H9 (cell line): ENCODE measurements at regions not wholly inside any gene's neighbourhood (a gene's known extent, or its start where the extent isn't known, plus 50 kb on each side); places are given as distances from the start of the nearest gene placed in this dataset.

ENCODE experiments used
- DNase-seq: peaks from one replicate; pipeline ENCODE4 v3.0.0-alpha.2; 2017
- H2AFZ ChIP-seq: one replicate; pipeline ENCODE4 v1.6.1; 2013; ENCODE audit warnings: mild to moderate bottlenecking, low read length, control low read depth, moderate library complexity
- H2AK5ac ChIP-seq: 2 replicates; pipeline ENCODE4 v1.6.1; 2013; ENCODE audit warnings: low read length, control low read depth, mixed read lengths; ENCODE audit not compliant: insufficient read length
- H2BK120ac ChIP-seq: one replicate; pipeline ENCODE4 v1.6.1; 2013; ENCODE audit warnings: low read depth, mild to moderate bottlenecking, low read length, control low read depth, inconsistent platforms; ENCODE audit not compliant: poor library complexity, severe bottlenecking
- H2BK12ac ChIP-seq: 2 replicates; pipeline ENCODE4 v1.6.1; 2013; ENCODE audit warnings: low read length, control low read depth, mixed read lengths, low read depth; ENCODE audit not compliant: insufficient read length
- H2BK15ac ChIP-seq: 2 replicates; pipeline ENCODE4 v1.6.1; 2013; ENCODE audit warnings: low read depth, low read length, control low read depth
- H2BK20ac ChIP-seq: one replicate; pipeline ENCODE4 v1.6.1; 2013; ENCODE audit warnings: low read depth, mild to moderate bottlenecking, low read length, control low read depth, inconsistent platforms; ENCODE audit not compliant: poor library complexity, severe bottlenecking
- H2BK5ac ChIP-seq: 2 replicates; pipeline ENCODE4 v1.6.1; 2013; ENCODE audit warnings: low read length, control low read depth, mixed read lengths; ENCODE audit not compliant: insufficient read length
- H3K14ac ChIP-seq: 2 replicates; pipeline ENCODE4 v1.6.1; 2013; ENCODE audit warnings: low read length, control low read depth; ENCODE audit not compliant: insufficient read depth
- H3K18ac ChIP-seq: 2 replicates; pipeline ENCODE4 v1.6.1; 2013; ENCODE audit warnings: low read depth, mild to moderate bottlenecking, mixed read lengths, low read length, control low read depth; ENCODE audit not compliant: insufficient read length
- H3K23ac ChIP-seq: 2 replicates; pipeline ENCODE4 v1.6.1; 2013; ENCODE audit warnings: low read length, control low read depth, mixed read lengths, low read depth; ENCODE audit not compliant: insufficient read length
- H3K23me2 ChIP-seq: 2 replicates; pipeline ENCODE4 v1.6.1; 2013; ENCODE audit warnings: low read depth, mild to moderate bottlenecking, mixed read lengths, low read length, control low read depth; ENCODE audit not compliant: insufficient read length, poor library complexity, severe bottlenecking
- H3K27ac ChIP-seq: 2 replicates; pipeline ENCODE4 v1.5.1; 2013; ENCODE audit warnings: low read length, control low read depth, mixed read lengths, low read depth; ENCODE audit not compliant: insufficient read length
- H3K27me3 ChIP-seq: 2 replicates; pipeline ENCODE4 v1.6.1; 2013; ENCODE audit warnings: low read length, control low read depth, inconsistent platforms; ENCODE audit not compliant: insufficient read depth
- H3K4ac ChIP-seq: 2 replicates; pipeline ENCODE4 v1.6.1; 2013; ENCODE audit warnings: low read depth, mild to moderate bottlenecking, control low read depth, inconsistent platforms, low read length, moderate library complexity
- H3K4me1 ChIP-seq: 2 replicates; pipeline ENCODE4 v1.6.1; 2013; ENCODE audit warnings: low read length, control low read depth, inconsistent platforms; ENCODE audit not compliant: insufficient read depth
- H3K4me2 ChIP-seq: 2 replicates; pipeline ENCODE4 v1.6.1; 2013; ENCODE audit warnings: low read length, control low read depth, mixed read lengths; ENCODE audit not compliant: insufficient read length, insufficient read depth
- H3K56ac ChIP-seq: 2 replicates; pipeline ENCODE4 v1.6.1; 2013; ENCODE audit warnings: low read depth, mild to moderate bottlenecking, mixed read lengths, low read length, control low read depth; ENCODE audit not compliant: insufficient read length
- H3K79me1 ChIP-seq: 2 replicates; pipeline ENCODE4 v1.6.1; 2013; ENCODE audit warnings: low read depth, mild to moderate bottlenecking, moderate library complexity, low read length, control low read depth, inconsistent platforms; ENCODE audit not compliant: insufficient read depth, poor library complexity, severe bottlenecking
- H3K79me2 ChIP-seq: 2 replicates; pipeline ENCODE4 v1.6.1; 2013; ENCODE audit warnings: low read length, control low read depth, inconsistent platforms; ENCODE audit not compliant: insufficient read depth
- H3K9ac ChIP-seq: 2 replicates; pipeline ENCODE4 v1.6.1; 2013; ENCODE audit warnings: low read length, control low read depth, mixed read lengths; ENCODE audit not compliant: insufficient read length; ENCODE audit errors: extremely low read depth
- H3K9me3 ChIP-seq: one replicate; pipeline ENCODE4 v1.6.1; 2013; ENCODE audit warnings: low read depth, low read length, inconsistent platforms; ENCODE audit not compliant: control insufficient read depth
- H3T11ph ChIP-seq: one replicate; pipeline ENCODE4 v1.6.1; 2013; ENCODE audit warnings: mild to moderate bottlenecking, low read length, control low read depth, inconsistent platforms
- H4K20me1 ChIP-seq: one replicate; pipeline ENCODE4 v1.6.1; 2013; ENCODE audit not compliant: control insufficient read depth, insufficient read length, insufficient read depth
- H4K5ac ChIP-seq: 2 replicates; pipeline ENCODE4 v1.6.1; 2013; ENCODE audit warnings: low read depth, mild to moderate bottlenecking, mixed read lengths, low read length, control low read depth; ENCODE audit not compliant: insufficient read length
- H4K8ac ChIP-seq: replicated peaks from 2 replicates; pipeline ENCODE4 v1.6.1; 2013; ENCODE audit warnings: low read length, control low read depth, mixed read lengths, low read depth; ENCODE audit not compliant: insufficient read length
- H4K91ac ChIP-seq: 2 replicates; pipeline ENCODE4 v1.6.1; 2013; ENCODE audit warnings: low read depth, mild to moderate bottlenecking, moderate library complexity, mixed read lengths, low read length, control low read depth; ENCODE audit not compliant: insufficient read length
- H3K27ac Mint-ChIP-seq, 3 experiments: 2 replicates in 2 of 3; 3 replicates in 1 of 3; pipeline ENCODE4 v1.8.0; 2020 to 2021; ENCODE audit warnings: mixed read lengths in 3 of 3, mild to moderate bottlenecking in 1 of 3, moderate library complexity in 1 of 3
- H3K27me3 Mint-ChIP-seq: 2 replicates; pipeline ENCODE4 v1.8.0; 2021; ENCODE audit warnings: low read depth, mild to moderate bottlenecking, moderate library complexity, mixed read lengths
- H3K36me3 Mint-ChIP-seq, 3 experiments: 2 replicates in 2 of 3; 3 replicates in 1 of 3; pipeline ENCODE4 v1.8.0; 2020 to 2021; ENCODE audit warnings: low read depth in 3 of 3, mixed read lengths in 3 of 3; ENCODE audit not compliant: insufficient read depth in 1 of 3
- H3K4me1 Mint-ChIP-seq, 2 experiments: 2 replicates each; pipeline ENCODE4 v1.8.0; 2020; ENCODE audit warnings: mixed read lengths in 2 of 2
- H3K4me3 Mint-ChIP-seq, 2 experiments: 2 replicates in 1 of 2; 3 replicates in 1 of 2; pipeline ENCODE4 v1.8.0; 2020 to 2021; ENCODE audit warnings: mild to moderate bottlenecking in 2 of 2, mixed read lengths in 2 of 2, moderate library complexity in 1 of 2
- H3K9me3 Mint-ChIP-seq, 2 experiments: 2 replicates in 1 of 2; 3 replicates in 1 of 2; pipeline ENCODE4 v1.8.0; 2020; ENCODE audit warnings: mild to moderate bottlenecking in 2 of 2, mixed read lengths in 2 of 2, moderate library complexity in 1 of 2
- WGBS: extraction: QIAGEN DNeasy Blood & Tissue Kit; methylation state at CpG from one replicate; pipeline ENCODE4 v1.1.7; 2013; ENCODE audit warnings: missing lambda C conversion rate, low lambda C conversion rate, mixed read lengths; ENCODE audit not compliant: insufficient read length; ENCODE audit errors: extremely low coverage; 5-methylcytosine and 5-hydroxymethylcytosine counted together
- TF ChIP-seq, protein P1 (sequence below): fragments of 200-600 bp; sonication (generic); conservative IDR thresholded peaks from 3 replicates; pipeline ENCODE4 v1.8.0; 2021; ENCODE audit warnings: antibody characterized with exemption, mild to moderate bottlenecking

DNA sequence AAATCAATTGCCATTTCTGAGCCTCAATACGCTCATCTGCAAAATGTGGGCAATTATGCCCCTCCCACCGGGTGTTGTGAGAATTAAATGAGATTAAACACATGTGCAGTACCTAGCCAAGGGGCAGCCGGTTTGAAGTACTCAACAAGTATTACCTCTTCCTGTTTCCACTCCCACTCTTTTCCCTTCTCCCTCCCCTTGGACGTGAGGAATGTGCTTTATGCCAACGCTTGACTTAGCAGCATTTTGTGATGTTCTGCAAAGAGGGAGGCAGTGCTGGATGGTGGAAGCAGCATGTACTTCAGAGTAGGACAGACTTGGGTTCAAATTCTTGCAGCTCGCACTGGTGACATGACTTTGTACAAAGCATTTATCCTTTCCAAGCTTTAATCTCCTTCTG is 306.0 kb downstream of the BUD13 start:
- Histone ChIP-seq H2BK20ac (no peak overlapping the region), H3K27me3 (no peaks in the 10 kb centered on the region), H4K91ac (no peak overlapping the region), H2BK5ac (no peak overlapping the region), H3K4ac (no peak overlapping the region), H3K23me2 (no peaks in the 10 kb centered on the region), H2AFZ (no peak overlapping the region), H2BK12ac (no peak overlapping the region), H3K4me1 (no peaks in the 10 kb centered on the region), H3K56ac (no peak overlapping the region), H4K20me1 (peaks cover 3% of the 10 kb centered on the region), H3T11ph (no peak overlapping the region), H4K8ac (no peak overlapping the region), H3K23ac (no peak overlapping the region), H3K79me2 (no peaks in the 10 kb centered on the region), H3K14ac (no peak overlapping the region), H3K4me2 (no peak overlapping the region), H4K5ac (no peak overlapping the region), H3K79me1 (no peaks in the 10 kb centered on the region), H2BK15ac (no peak overlapping the region), H3K9me3 (no peaks in the 10 kb centered on the region), H2AK5ac (no peak overlapping the region), H3K9ac (no peak overlapping the region), H3K18ac (no peak overlapping the region), H2BK120ac (no peak overlapping the region), H3K27ac (no peak overlapping the region)
- no CpG with 5 or more reads among the region's 6 CpGs for WGBS
- Mint-ChIP-seq H3K9me3 (peaks cover 4 to 10% of the 10 kb centered on the region in 2 experiments; a peak in 4 of 5 replicates), H3K27ac (no peak overlapping the region), H3K4me3 (no peak overlapping the region), H3K36me3 (peaks cover under 1 to 7% (median 6%) of the 10 kb centered on the region in 3 experiments; a peak in 3 of 7 replicates), H3K27me3 (peaks cover 44% of the 10 kb centered on the region), H3K4me1 (peaks cover 8 to 26% of the 10 kb centered on the region in 2 experiments)
- TF ChIP-seq, protein P1, sequence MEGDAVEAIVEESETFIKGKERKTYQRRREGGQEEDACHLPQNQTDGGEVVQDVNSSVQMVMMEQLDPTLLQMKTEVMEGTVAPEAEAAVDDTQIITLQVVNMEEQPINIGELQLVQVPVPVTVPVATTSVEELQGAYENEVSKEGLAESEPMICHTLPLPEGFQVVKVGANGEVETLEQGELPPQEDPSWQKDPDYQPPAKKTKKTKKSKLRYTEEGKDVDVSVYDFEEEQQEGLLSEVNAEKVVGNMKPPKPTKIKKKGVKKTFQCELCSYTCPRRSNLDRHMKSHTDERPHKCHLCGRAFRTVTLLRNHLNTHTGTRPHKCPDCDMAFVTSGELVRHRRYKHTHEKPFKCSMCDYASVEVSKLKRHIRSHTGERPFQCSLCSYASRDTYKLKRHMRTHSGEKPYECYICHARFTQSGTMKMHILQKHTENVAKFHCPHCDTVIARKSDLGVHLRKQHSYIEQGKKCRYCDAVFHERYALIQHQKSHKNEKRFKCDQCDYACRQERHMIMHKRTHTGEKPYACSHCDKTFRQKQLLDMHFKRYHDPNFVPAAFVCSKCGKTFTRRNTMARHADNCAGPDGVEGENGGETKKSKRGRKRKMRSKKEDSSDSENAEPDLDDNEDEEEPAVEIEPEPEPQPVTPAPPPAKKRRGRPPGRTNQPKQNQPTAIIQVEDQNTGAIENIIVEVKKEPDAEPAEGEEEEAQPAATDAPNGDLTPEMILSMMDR, result no peak
- no peak for DNase-seq
